ENCODE measurements at regions not wholly inside any gene's neighbourhood (a gene's known extent, or its start where the extent isn't known, plus 50 kb on each side); places are given as distances from the start of the nearest gene placed in this dataset.

GRCh38 chr10:113453351-113453750, 99.5 kb upstream of the HABP2 start:
- Histone ChIP-seq H3K4me3 (ENCODE audit: low read depth, low read length, poor library complexity, severe bottlenecking) (no peak overlapping the region), H3K27ac (ENCODE audit: low read depth, low read length, poor library complexity, severe bottlenecking) (no peak overlapping the region), H3K36me3 (ENCODE audit: insufficient read depth, low read length, poor library complexity, severe bottlenecking) (no peaks in the 10 kb centered on the region), H3K27me3 (replicated peaks; ENCODE audit: insufficient read depth, low read depth, low read length, poor library complexity) (peaks cover 36% of the 10 kb centered on the region), H3K4me1 (ENCODE audit: insufficient read depth, low read length, poor library complexity, severe bottlenecking) (no peaks in the 10 kb centered on the region), H3K9me3 (ENCODE audit: low read depth, low read length, poor library complexity, severe bottlenecking) (no peaks in the 10 kb centered on the region)
- TF ChIP-seq, protein P1, sequence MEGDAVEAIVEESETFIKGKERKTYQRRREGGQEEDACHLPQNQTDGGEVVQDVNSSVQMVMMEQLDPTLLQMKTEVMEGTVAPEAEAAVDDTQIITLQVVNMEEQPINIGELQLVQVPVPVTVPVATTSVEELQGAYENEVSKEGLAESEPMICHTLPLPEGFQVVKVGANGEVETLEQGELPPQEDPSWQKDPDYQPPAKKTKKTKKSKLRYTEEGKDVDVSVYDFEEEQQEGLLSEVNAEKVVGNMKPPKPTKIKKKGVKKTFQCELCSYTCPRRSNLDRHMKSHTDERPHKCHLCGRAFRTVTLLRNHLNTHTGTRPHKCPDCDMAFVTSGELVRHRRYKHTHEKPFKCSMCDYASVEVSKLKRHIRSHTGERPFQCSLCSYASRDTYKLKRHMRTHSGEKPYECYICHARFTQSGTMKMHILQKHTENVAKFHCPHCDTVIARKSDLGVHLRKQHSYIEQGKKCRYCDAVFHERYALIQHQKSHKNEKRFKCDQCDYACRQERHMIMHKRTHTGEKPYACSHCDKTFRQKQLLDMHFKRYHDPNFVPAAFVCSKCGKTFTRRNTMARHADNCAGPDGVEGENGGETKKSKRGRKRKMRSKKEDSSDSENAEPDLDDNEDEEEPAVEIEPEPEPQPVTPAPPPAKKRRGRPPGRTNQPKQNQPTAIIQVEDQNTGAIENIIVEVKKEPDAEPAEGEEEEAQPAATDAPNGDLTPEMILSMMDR (conservative IDR thresholded peaks at IDR 0.05; ENCODE audit: low read depth, low read length), result no peak
- TF ChIP-seq EZH2 (IDR thresholded peaks at IDR 0.05; ENCODE audit: borderline replicate concordance, low read depth, low read length, poor library complexity, severe bottlenecking), result no peak
- DNase-seq (ENCODE audit: low spot score), result no peak
- ChIA-PET CTCF (interaction anchor here (1.7 kb wide), 1 partner anchor 10 kb away, joined by 9 read pairs; no protein-coding TSS in a partner anchor), POLR2A (ENCODE audit: low non-redundant PET) (no interaction called here)
- no TSS peak for BruUV-seq (replicated peaks)
- intact Hi-C loops (cut with micrococcal nuclease; ENCODE audit: unreplicated experiment), result loop anchor here (5.0 kb wide), 1 partner anchor 109 kb away; no protein-coding TSS in a partner anchor

GRCh38 chr10:113454341-113455061, 98.4 kb upstream of the HABP2 start:
- intact Hi-C loops (cut with micrococcal nuclease; ENCODE audit: unreplicated experiment), result loop anchor here (2.0 to 5.0 kb wide), 4 partner anchors 70 to 980 kb away; no protein-coding TSS in a partner anchor
- H3K27me3 ChIP-seq (replicated peaks; ENCODE audit: insufficient read depth, low read depth, low read length, poor library complexity), result peaks cover 26% of the 10 kb centered on the region
- no peaks in the 10 kb centered on the region for H3K9me3 ChIP-seq (ENCODE audit: low read depth, low read length, poor library complexity, severe bottlenecking)
- H3K27ac ChIP-seq (ENCODE audit: low read depth, low read length, poor library complexity, severe bottlenecking), result no peak overlapping the region
- no peaks in the 10 kb centered on the region for H3K36me3 ChIP-seq (ENCODE audit: insufficient read depth, low read length, poor library complexity, severe bottlenecking)
- no peak for TF ChIP-seq EZH2 (IDR thresholded peaks at IDR 0.05; ENCODE audit: borderline replicate concordance, low read depth, low read length, poor library complexity, severe bottlenecking)
- TF ChIP-seq, protein P1 (conservative IDR thresholded peaks at IDR 0.05; ENCODE audit: low read depth, low read length), result peak; percentile 89
- ChIA-PET POLR2A (ENCODE audit: low non-redundant PET) (no interaction called here), CTCF (interaction anchor here (1.7 kb wide), 1 partner anchor 69 kb away, joined by 7 read pairs; no protein-coding TSS in a partner anchor)
- peak; percentile 51 for DNase-seq (ENCODE audit: low spot score)
- no peaks in the 10 kb centered on the region for H3K4me1 ChIP-seq (ENCODE audit: insufficient read depth, low read length, poor library complexity, severe bottlenecking)
- no TSS peak for BruUV-seq (replicated peaks)
- no peak overlapping the region for H3K4me3 ChIP-seq (ENCODE audit: low read depth, low read length, poor library complexity, severe bottlenecking)

- Histone ChIP-seq H3K9me3 (ENCODE audit: low read depth, low read length, poor library complexity, severe bottlenecking) (no peaks in the 10 kb centered on the region), H3K27me3 (replicated peaks; ENCODE audit: insufficient read depth, low read depth, low read length, poor library complexity) (peaks cover 22% of the 10 kb centered on the region), H3K36me3 (ENCODE audit: insufficient read depth, low read length, poor library complexity, severe bottlenecking) (no peaks in the 10 kb centered on the region), H3K27ac (ENCODE audit: low read depth, low read length, poor library complexity, severe bottlenecking) (no peak overlapping the region), H3K4me1 (ENCODE audit: insufficient read depth, low read length, poor library complexity, severe bottlenecking) (no peaks in the 10 kb centered on the region), H3K4me3 (ENCODE audit: low read depth, low read length, poor library complexity, severe bottlenecking) (no peak overlapping the region)
- BruUV-seq (replicated peaks), result no TSS peak
- ChIA-PET POLR2A (ENCODE audit: low non-redundant PET) (no interaction called here), CTCF (no interaction called here)
- TF ChIP-seq, protein P1 (conservative IDR thresholded peaks at IDR 0.05; ENCODE audit: low read depth, low read length), result no peak
- no peak for TF ChIP-seq EZH2 (IDR thresholded peaks at IDR 0.05; ENCODE audit: borderline replicate concordance, low read depth, low read length, poor library complexity, severe bottlenecking)
- DNase-seq (ENCODE audit: low spot score), result no peak
- intact Hi-C loops (cut with micrococcal nuclease; ENCODE audit: unreplicated experiment), result loop anchor here (2.0 to 5.0 kb wide), 3 partner anchors 71 to 981 kb away; no protein-coding TSS in a partner anchor
These were observed 96.9 kb upstream of the HABP2 start for GRCh38 chr10:113455947-113456346.
